Activated naive CD4-positive, alpha-beta T cell treated with anti-CD3 and anti-CD28 coated beads, Interleukin-2, amount 50 U/mL, for 24 hours (primary cell): ENCODE measurements at regions not wholly inside any gene's neighbourhood (a gene's known extent, or its start where the extent isn't known, plus 50 kb on each side); places are given as distances from the start of the nearest gene placed in this dataset.

Source experiments
- H3K27ac Mint-ChIP-seq: one replicate; pipeline ENCODE4 v1.8.0; 2021; ENCODE audit warnings: mild to moderate bottlenecking, mixed read lengths
- H3K27me3 Mint-ChIP-seq: one replicate; pipeline ENCODE4 v1.8.0; 2021; ENCODE audit warnings: mixed read lengths
- H3K36me3 Mint-ChIP-seq: one replicate; pipeline ENCODE4 v1.8.0; 2021; ENCODE audit warnings: mixed read lengths
- H3K4me1 Mint-ChIP-seq: one replicate; pipeline ENCODE4 v1.8.0; 2021; ENCODE audit warnings: mixed read lengths
- H3K4me3 Mint-ChIP-seq: one replicate; pipeline ENCODE4 v1.8.0; 2021; ENCODE audit warnings: mild to moderate bottlenecking, mixed read lengths
- H3K9me3 Mint-ChIP-seq: one replicate; pipeline ENCODE4 v1.8.0; 2021; ENCODE audit warnings: mixed read lengths

GRCh38 chr2:237257471-237257951 lies 156.5 kb downstream of the COL6A3 start:
- no peaks in the 10 kb centered on the region for H3K36me3 Mint-ChIP-seq
- no peak overlapping the region for H3K27ac Mint-ChIP-seq
- peaks cover 8% of the 10 kb centered on the region for H3K4me1 Mint-ChIP-seq
- peaks cover 5% of the 10 kb centered on the region for H3K27me3 Mint-ChIP-seq
- H3K4me3 Mint-ChIP-seq: no peak overlapping the region
- no peaks in the 10 kb centered on the region for H3K9me3 Mint-ChIP-seq

GRCh38 chr2:237258116-237258515 lies 155.8 kb downstream of the COL6A3 start:
- H3K4me3 Mint-ChIP-seq: no peak overlapping the region
- peaks cover 8% of the 10 kb centered on the region for H3K4me1 Mint-ChIP-seq
- no peaks in the 10 kb centered on the region for H3K36me3 Mint-ChIP-seq
- peaks cover 5% of the 10 kb centered on the region for H3K27me3 Mint-ChIP-seq
- H3K9me3 Mint-ChIP-seq: no peaks in the 10 kb centered on the region
- no peak overlapping the region for H3K27ac Mint-ChIP-seq

- Mint-ChIP-seq H3K27ac (no peak overlapping the region), H3K4me3 (no peak overlapping the region), H3K27me3 (peaks cover 3% of the 10 kb centered on the region), H3K9me3 (no peaks in the 10 kb centered on the region), H3K4me1 (peaks cover 8% of the 10 kb centered on the region), H3K36me3 (no peaks in the 10 kb centered on the region)
These were observed 155.3 kb downstream of the COL6A3 start for GRCh38 chr2:237258615-237259014.

- no peak overlapping the region for H3K4me3 Mint-ChIP-seq
- H3K9me3 Mint-ChIP-seq: no peaks in the 10 kb centered on the region
- H3K4me1 Mint-ChIP-seq: peaks cover 8% of the 10 kb centered on the region
- H3K27me3 Mint-ChIP-seq: peaks cover 3% of the 10 kb centered on the region
- H3K27ac Mint-ChIP-seq: no peak overlapping the region
- no peaks in the 10 kb centered on the region for H3K36me3 Mint-ChIP-seq
These were observed 154.8 kb downstream of the COL6A3 start for GRCh38 chr2:237259201-237259600.

GRCh38 chr2:237260039-237260620 lies 153.8 kb downstream of the COL6A3 start:
- no peak overlapping the region for H3K27ac Mint-ChIP-seq
- H3K36me3 Mint-ChIP-seq: no peaks in the 10 kb centered on the region
- H3K4me1 Mint-ChIP-seq: peaks cover 8% of the 10 kb centered on the region
- no peak overlapping the region for H3K4me3 Mint-ChIP-seq
- peaks cover 3% of the 10 kb centered on the region for H3K27me3 Mint-ChIP-seq
- H3K9me3 Mint-ChIP-seq: no peaks in the 10 kb centered on the region

- Mint-ChIP-seq H3K27ac (no peak overlapping the region), H3K36me3 (no peaks in the 10 kb centered on the region), H3K9me3 (no peaks in the 10 kb centered on the region), H3K4me1 (peaks cover 8% of the 10 kb centered on the region), H3K4me3 (no peak overlapping the region), H3K27me3 (peaks cover 1% of the 10 kb centered on the region)
These were observed 153.3 kb downstream of the COL6A3 start for GRCh38 chr2:237260686-237261085.

- H3K4me3 Mint-ChIP-seq: no peak overlapping the region
- H3K27me3 Mint-ChIP-seq: no peaks in the 10 kb centered on the region
These were observed 152.6 kb downstream of the COL6A3 start for GRCh38 chr2:237261327-237261726.

GRCh38 chr2:237262838-237263771 lies 150.9 kb downstream of the COL6A3 start:
- H3K4me1 Mint-ChIP-seq: peaks cover under 1% of the 10 kb centered on the region
- H3K36me3 Mint-ChIP-seq: no peaks in the 10 kb centered on the region
- H3K27me3 Mint-ChIP-seq: no peaks in the 10 kb centered on the region
- no peak overlapping the region for H3K27ac Mint-ChIP-seq
- no peaks in the 10 kb centered on the region for H3K9me3 Mint-ChIP-seq
- no peak overlapping the region for H3K4me3 Mint-ChIP-seq

More at GRCh38 chr2:237261327-237261726, 152.6 kb downstream of the COL6A3 start:
- H3K27ac Mint-ChIP-seq: no peak overlapping the region
- H3K9me3 Mint-ChIP-seq: no peaks in the 10 kb centered on the region
- H3K36me3 Mint-ChIP-seq: no peaks in the 10 kb centered on the region
- peaks cover 8% of the 10 kb centered on the region for H3K4me1 Mint-ChIP-seq

- Mint-ChIP-seq H3K27ac (no peak overlapping the region), H3K4me3 (no peak overlapping the region), H3K9me3 (no peaks in the 10 kb centered on the region), H3K36me3 (no peaks in the 10 kb centered on the region), H3K27me3 (peaks cover 1% of the 10 kb centered on the region), H3K4me1 (no peaks in the 10 kb centered on the region)
These were observed 149.3 kb downstream of the COL6A3 start for GRCh38 chr2:237264480-237265219.

GRCh38 chr2:237268004-237268708 lies 145.8 kb downstream of the COL6A3 start:
- no peak overlapping the region for H3K27ac Mint-ChIP-seq
- H3K4me1 Mint-ChIP-seq: no peaks in the 10 kb centered on the region
- H3K9me3 Mint-ChIP-seq: no peaks in the 10 kb centered on the region
- no peak overlapping the region for H3K4me3 Mint-ChIP-seq
- H3K36me3 Mint-ChIP-seq: no peaks in the 10 kb centered on the region
- H3K27me3 Mint-ChIP-seq: peaks cover 3% of the 10 kb centered on the region

GRCh38 chr2:237269138-237269875 lies 144.7 kb downstream of the COL6A3 start:
- no peaks in the 10 kb centered on the region for H3K4me1 Mint-ChIP-seq
- H3K4me3 Mint-ChIP-seq: no peak overlapping the region
- no peaks in the 10 kb centered on the region for H3K9me3 Mint-ChIP-seq
- no peak overlapping the region for H3K27ac Mint-ChIP-seq
- no peaks in the 10 kb centered on the region for H3K36me3 Mint-ChIP-seq
- H3K27me3 Mint-ChIP-seq: peaks cover 3% of the 10 kb centered on the region

GRCh38 chr2:237270520-237270919 lies 143.4 kb downstream of the COL6A3 start:
- Mint-ChIP-seq H3K36me3 (no peaks in the 10 kb centered on the region), H3K27ac (no peak overlapping the region), H3K4me1 (no peaks in the 10 kb centered on the region), H3K27me3 (peaks cover 3% of the 10 kb centered on the region), H3K4me3 (no peak overlapping the region), H3K9me3 (no peaks in the 10 kb centered on the region)

- Mint-ChIP-seq H3K36me3 (no peaks in the 10 kb centered on the region), H3K4me1 (no peaks in the 10 kb centered on the region), H3K27ac (no peak overlapping the region), H3K27me3 (peaks cover 4% of the 10 kb centered on the region), H3K4me3 (no peak overlapping the region), H3K9me3 (no peaks in the 10 kb centered on the region)
These were observed 142.0 kb downstream of the COL6A3 start for GRCh38 chr2:237271698-237272652.
